Left lobe of liver (tissue), 2 donors: ENCODE measurements at regions not wholly inside any gene's neighbourhood (a gene's known extent, or its start where the extent isn't known, plus 50 kb on each side); places are given as distances from the start of the nearest gene placed in this dataset.

Source experiments
- ATAC-seq: fragments of 200-7000 bp; cut with Tn5 transposase; one replicate; pipeline ENCODE4 v1.9.1; 2020; ENCODE audit warnings: mild to moderate bottlenecking, moderate library complexity
- DNase-seq: peaks from one replicate; pipeline ENCODE4 v3.0.0-alpha.2; 2020; ENCODE audit warnings: low spot score
- donor health status: DM: no; HTN: no; CAD: no; lungs with moderate emphysema.
- donor health status: DM: no; HTN: yes; CAD: no.

GRCh38 chr11:130786586-130786985, 129.7 kb downstream of the SNX19 start:
- DNase-seq (no peak), ATAC-seq (no peak)

- DNase-seq, result no peak
Measured at GRCh38 chr11:130787092-130787616, 129.1 kb downstream of the SNX19 start.

GRCh38 chr11:130787973-130788570, 128.2 kb downstream of the SNX19 start:
- no peak for ATAC-seq

More at GRCh38 chr11:130787092-130787616, 129.1 kb downstream of the SNX19 start:
- no peak for ATAC-seq

GRCh38 chr11:130789056-130789640, 127.1 kb downstream of the SNX19 start:
- ATAC-seq (no peak), DNase-seq (no peak)

More at GRCh38 chr11:130787973-130788570, 128.2 kb downstream of the SNX19 start:
- no peak for DNase-seq

GRCh38 chr11:130790689-130791088, 125.6 kb downstream of the SNX19 start:
- ATAC-seq, result no peak
- no peak for DNase-seq

GRCh38 chr11:130792772-130793171, 123.5 kb downstream of the SNX19 start:
- no peak for ATAC-seq

GRCh38 chr11:130796828-130797227, 119.5 kb downstream of the SNX19 start:
- ATAC-seq, result no peak
- DNase-seq, result no peak

More at GRCh38 chr11:130792772-130793171, 123.5 kb downstream of the SNX19 start:
- no peak for DNase-seq

GRCh38 chr11:130798280-130798679, 118.0 kb downstream of the SNX19 start:
- DNase-seq, result no peak
- no peak for ATAC-seq

- ATAC-seq (no peak), DNase-seq (no peak)
Measured at GRCh38 chr11:130798801-130799200, 117.5 kb downstream of the SNX19 start.

- DNase-seq (no peak), ATAC-seq (no peak)
Measured at GRCh38 chr11:130801333-130802122, 114.8 kb downstream of the SNX19 start.

GRCh38 chr11:130802567-130802966, 113.7 kb downstream of the SNX19 start:
- ATAC-seq (no peak), DNase-seq (no peak)

GRCh38 chr11:130804306-130805076, 111.8 kb downstream of the SNX19 start:
- DNase-seq, result no peak
- no peak for ATAC-seq

- no peak for DNase-seq
- no peak for ATAC-seq
Measured at GRCh38 chr11:130806746-130807145, 109.5 kb downstream of the SNX19 start.

GRCh38 chr11:130808541-130808940, 107.7 kb downstream of the SNX19 start:
- ATAC-seq (no peak), DNase-seq (no peak)

GRCh38 chr11:130813196-130813595, 103.1 kb downstream of the SNX19 start:
- ATAC-seq (no peak), DNase-seq (no peak)

GRCh38 chr11:130813638-130814037, 102.6 kb downstream of the SNX19 start:
- DNase-seq (no peak), ATAC-seq (no peak)

- DNase-seq, result no peak
- no peak for ATAC-seq
Measured at GRCh38 chr11:130814440-130815096, 101.7 kb downstream of the SNX19 start.

- DNase-seq, result no peak
- ATAC-seq, result no peak
Measured at GRCh38 chr11:130815097-130815802, 101.0 kb downstream of the SNX19 start.

GRCh38 chr11:130815956-130816355, 100.3 kb downstream of the SNX19 start:
- DNase-seq, result no peak
- ATAC-seq, result no peak
